ENCODE measurements at regions not wholly inside any gene's neighbourhood (a gene's known extent, or its start where the extent isn't known, plus 50 kb on each side); places are given as distances from the start of the nearest gene placed in this dataset.

DNA sequence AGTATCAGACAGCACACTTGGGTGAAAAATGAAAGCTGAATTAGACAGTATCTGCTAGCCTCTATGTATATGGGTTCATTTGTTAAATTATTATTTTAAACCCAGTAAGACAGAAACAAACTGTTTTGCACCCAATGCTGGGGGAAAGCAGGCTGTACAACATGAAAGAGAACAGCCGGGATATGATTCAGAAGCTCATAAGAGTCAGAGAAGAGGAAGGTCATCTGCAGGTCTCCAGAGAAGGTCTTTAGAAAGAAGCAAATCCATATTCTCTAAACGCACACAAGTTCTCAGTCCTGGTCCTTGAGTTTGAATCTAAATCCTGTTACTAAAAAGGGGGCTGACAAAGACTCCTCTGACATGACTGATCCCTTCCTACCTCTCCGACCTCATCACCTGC, 155.1 kb downstream of the SIPA1L2 start:
- DNase-seq: no peak

DNA sequence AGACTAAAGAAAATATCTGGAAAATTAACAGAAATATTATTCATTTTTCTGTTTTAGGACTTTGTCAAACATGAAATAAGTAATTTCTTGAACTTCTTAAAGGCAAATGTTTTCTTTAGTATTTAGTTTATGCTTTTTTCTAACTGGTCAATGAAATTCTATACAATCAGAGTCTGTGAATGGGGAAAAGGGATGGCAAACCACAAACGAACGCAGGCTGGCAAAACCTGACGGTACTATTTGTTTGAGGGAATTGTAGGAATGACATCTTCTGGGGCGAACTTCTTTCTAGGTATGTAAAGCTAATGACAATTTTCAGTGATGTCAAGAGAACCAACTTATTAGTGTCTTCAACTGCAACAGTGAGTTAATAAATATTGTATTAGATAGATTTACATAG, 156.0 kb downstream of the SIPA1L2 start:
- DNase-seq: no peak

DNA sequence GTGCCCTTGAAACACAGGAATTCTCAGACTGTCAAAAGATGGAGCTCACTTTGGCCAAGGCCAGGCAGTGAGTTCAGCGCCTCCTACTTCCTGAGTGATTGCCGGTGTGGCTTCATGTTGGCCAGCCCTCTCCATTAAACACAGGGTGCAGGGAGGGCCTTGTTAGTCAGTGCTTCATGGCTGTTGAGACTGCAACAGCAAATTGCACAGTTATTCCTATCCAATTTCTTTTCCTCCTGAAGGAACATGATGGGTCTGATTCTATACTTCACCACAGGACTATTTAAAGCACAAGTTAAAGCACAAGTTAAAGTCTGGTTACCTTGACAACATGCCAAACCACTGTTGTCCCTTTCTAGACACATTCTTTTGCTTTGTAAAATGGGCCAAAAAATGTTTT, 156.6 kb downstream of the SIPA1L2 start:
- no peak for DNase-seq

DNA sequence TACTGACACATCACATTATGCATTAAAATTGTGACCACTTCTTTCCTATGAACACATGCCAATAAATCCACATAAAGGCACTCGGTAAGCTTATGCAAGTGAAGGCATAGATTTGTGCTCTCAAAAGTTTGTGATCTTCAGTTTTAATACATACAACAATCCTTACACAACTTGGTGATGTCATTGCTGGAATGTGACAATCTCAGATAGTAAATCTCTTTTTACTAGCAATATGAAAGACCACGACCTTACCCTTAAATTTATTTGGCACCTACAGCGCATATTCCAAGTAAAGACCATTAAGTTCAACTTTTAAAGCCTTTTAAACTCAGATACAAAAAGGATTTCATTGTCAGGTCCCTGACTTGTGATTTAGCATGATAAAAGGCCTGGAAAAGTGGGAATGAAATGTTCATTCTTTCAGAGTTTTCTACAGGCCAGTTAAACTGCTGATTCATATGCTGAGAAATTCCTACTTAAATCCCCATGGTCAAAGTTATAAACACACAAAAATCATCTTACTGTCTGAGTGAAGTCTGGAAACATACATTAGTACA, 157.4 kb downstream of the SIPA1L2 start:
- DNase-seq: no peak

DNA sequence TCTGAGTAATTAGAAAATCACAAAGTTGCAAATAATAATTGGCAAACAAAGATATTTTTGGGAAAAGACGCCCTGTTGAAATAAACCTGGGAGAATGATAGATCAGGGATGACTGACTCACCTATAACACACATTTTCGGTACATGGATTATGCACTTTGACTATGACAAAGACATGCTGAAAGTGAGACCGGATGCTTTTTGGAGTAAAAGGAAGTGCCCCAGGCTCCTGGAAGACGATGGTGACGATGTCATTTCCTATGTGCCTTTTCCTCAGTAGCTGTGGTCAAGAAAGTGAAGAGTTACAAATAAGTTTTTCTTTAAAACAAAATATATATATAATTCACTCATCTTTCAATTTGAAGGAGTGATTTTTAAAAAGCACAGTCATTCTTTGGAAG, 158.7 kb downstream of the SIPA1L2 start:
- DNase-seq: no peak

DNA sequence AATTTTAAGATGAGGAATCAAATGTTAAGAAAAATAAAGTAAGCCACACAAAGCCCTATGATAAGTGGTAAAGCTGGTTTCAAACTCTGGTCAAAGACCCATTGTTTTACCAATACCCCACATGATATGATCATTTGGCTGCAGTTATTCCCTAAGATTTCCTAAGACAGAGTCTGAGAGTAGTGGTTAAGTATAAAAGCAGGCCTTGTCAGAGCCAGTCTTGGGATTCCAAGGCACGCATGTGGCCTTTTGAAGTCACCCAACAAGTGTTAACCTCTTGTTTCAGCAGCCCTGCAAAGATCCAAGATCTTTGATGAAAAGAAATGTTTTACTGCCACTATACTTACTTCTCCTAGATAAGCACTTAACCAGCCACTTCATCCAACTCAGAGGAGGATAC, 159.2 kb downstream of the SIPA1L2 start:
- DNase-seq: no peak

DNA sequence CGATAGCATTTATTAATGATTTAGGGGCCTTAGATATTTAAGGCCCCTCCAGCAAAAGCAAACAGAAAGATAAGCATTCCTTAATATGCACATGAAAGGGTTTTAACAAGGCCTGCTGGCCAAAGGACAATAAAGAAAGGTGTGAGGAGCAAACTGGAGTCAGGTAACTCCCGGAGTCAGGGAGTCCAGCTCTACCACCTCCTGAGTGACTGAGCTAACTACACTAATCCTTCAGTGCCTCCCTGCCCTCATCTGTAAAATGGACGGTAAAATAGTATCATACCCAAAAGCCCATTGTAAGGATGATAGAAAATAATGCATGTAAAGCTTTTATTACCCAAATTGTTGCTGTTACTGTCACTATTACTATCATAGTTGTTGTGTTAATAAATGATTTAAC, 161.7 kb downstream of the SIPA1L2 start:
- no peak for DNase-seq

DNA sequence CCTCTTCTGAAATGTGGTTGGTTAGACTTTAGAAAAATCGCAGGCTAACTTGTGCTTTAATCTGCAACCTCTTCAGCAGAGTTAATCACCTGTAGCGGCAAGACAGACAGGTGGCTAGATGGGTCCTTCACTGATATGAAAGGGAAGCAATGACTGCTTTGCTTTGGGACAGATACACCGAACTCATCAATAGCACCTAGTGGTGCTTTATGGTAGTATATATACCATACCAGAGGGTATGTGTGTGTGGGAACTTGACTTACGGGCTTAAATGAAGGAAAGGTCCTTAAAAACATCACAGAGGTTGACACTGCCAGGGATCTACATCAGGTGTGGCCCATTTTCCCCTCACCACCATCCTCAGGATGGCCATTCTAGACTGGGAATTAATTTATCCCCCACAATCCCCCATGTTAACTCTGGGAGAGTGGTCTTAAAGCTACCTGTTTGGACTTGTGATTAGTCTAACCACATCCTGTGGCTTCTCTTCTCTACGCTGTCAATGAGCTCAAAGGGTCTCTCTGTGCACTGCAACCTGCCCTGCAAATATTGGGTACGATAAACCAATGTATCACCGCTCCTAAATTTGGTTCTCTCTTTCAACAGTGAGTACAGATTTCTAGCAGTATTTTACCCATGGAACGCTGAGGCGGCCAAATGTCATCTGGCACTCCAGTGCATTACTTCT, 162.7 kb downstream of the SIPA1L2 start:
- no peak for DNase-seq

DNA sequence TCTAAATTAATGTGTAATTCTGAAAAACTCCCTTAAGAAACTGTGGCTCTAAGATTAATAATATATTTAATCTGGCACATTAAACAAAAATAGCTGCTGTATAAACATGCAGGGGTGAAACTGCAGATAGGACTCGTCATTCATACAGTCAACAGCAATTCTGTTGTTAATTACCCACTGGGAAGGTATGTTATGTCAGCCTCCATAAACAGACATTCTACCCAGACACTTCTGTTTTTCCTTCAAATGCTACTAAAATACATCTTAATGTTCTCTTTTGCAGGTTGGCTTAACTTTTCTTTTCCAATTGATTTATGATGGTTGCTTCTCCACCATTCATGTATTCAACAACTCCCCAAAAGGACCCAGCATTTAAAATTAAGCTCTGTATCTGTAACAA, 165.6 kb downstream of the SIPA1L2 start:
- DNase-seq: no peak

DNA sequence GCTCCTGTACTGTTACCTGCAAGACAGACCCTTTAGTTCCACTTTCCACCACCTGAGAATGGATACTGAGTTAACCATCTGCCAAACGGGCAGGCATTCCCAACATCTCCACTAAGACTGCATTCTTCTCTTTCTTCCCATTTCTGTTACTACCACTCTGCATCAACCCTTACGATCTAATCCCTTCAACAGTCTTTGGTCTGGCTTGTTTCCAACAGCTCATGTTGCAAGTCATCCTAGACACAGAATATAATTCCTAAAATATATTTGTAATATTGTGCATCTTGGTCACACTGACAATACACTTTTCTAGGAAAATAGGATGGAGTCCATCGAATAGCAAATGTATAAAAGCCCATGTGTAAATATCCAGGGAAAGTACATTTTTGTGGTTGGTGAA, 166.7 kb downstream of the SIPA1L2 start:
- DNase-seq: peak; percentile 2

DNA sequence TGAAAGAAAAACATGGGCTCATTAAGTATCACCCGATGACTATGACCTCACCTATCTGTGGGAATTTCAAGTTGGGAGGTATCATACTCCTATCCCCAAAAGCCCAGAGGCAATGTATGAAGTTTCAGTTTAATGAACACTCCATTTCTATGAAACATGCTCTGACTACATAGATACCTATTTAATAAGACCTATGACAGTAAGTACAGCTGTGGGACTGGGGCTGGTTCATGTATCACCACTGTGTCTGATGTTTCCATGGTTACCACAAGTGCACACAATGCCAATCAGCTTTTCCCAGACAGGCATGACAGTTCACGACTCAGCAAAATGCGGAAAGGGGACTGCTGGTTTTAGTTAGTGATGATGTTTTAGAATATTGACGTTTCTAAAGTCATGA, 167.7 kb downstream of the SIPA1L2 start:
- DNase-seq: peak; percentile 33

DNA sequence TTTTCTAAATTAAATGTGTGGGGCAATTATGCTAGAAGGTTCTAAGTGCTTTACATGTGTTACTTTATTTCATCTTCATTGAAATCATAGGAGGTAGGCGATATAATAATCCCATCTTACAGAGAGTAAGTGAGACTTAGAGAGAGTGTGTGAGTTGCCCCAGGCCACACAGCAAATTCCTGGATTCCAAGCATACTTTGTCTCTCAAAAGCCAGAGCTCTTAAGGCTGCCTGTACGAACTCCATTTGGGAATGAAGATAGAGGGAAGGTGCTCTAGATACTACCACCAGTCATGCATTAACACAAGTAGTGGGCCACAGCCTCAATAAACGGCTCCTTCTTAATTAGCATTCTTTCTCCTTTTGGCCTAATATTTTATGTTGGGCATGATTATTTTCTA, 170.1 kb downstream of the SIPA1L2 start:
- no peak for DNase-seq

DNA sequence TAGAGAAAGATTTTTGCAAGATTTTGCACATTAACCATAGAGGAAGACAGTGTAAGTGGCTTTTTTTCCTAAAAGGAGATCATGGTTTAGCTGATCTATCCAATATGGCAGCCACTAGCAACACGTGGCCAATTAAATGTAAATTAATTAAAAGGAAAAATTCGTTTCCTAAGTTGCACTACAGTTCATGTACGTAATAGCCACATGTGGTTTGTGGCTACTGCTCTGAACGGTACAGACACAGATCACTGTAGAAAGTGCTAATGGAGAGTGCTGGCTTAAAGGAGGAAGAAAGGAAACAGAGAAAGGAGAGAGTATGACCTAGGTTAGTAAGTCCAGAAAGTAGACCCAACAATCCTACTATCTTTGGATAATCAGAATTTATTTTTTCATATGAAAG, 170.8 kb downstream of the SIPA1L2 start:
- no peak for DNase-seq

DNA sequence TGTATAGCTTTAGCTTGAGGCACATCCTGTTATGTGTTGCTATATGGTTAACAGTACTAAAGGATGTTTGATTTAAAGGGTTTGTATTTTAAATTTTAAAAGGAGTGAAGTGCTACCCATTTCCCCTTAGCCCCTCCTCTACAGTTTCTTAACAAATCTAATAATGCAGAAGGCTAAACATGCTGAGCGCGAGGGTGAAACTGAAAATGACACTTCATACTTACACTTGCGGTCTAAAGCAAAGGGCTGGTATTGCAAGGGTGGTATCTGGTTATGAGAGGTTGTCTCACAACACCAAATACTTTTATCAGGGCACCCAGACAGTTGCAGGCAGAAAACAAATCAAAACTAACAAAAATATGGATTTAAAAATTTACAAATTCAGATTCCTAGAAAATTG, 172.3 kb downstream of the SIPA1L2 start:
- DNase-seq: no peak

DNA sequence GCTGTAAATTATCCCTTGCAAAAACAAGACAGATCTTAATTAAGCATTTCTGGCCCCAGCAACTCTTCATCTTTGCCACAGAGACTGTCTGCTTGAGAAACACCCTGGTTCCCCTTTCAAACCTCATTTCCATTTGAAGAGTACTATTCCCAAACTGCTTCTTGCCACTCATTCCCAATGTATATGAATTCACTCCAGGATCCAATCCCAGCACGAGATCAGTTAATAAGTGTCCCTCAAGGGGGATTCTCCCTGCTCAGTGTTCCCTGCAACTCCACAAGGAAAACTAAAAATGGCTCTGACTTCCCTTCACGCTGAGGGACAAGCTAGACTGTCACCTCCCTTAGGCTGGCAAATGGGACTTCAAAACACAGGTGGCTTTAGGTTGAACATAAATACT, 173.2 kb downstream of the SIPA1L2 start:
- no peak for DNase-seq

DNA sequence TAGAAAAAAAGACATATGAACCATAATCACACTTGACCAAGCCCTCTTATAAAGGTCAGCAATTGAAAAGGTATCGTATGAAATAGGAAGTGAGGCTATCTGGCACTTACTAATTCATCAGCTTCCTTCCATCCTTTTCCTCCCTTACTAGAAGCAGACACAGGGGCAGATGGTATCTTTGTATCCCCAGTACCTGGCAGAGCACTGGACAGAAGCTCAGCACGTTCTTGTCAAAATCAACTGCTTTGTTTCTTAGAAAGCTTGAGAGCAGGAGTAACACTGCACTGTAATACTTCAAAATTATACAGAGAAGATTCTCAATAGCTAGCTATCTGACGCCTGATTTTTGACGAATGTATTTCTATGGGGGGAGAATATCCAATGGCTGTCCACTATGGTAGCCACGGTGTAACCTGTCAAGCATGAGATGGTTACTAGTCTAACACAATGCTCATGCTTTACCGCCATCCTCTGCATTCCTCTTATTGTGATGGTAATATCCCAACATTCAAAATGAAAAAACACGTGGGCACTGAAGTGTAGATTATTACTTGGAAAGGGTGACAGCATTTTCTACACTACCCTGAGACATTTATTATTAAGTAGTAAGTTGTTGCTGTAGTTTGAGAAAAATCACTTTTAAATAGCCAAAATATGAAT, 175.6 kb downstream of the SIPA1L2 start:
- DNase-seq: no peak

DNA sequence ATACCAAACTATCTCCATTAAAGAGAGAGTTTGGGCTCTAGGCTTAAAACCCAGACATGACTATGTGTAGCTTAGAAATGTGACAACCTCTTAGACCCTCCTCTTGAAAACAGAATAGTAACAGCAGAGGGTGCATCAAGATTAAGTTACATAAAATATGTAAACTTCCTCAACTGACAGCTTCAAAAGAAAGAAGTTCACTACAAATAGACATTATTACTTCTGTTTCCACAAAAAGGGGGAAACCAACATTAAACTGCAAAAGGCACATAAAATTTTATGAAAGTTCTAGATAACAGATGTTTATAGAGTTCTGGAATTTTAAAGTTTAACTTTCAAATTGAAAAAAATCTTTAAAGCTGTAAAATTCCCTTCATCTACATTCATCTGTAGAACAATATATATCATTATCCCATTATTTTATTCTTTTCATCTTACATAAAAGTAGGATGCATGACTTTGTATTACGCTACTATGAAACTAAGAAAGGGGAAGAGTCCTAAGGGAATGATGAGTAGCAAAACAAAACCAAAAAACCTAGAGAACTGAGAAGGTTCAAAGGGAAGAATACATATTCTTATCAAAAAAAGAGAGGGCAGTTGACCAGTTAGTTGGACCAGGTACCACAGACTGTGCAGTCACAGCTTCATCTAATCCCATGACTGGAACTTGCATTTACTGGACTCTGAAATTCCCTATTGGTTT, 177.0 kb downstream of the SIPA1L2 start:
- DNase-seq: no peak

DNA sequence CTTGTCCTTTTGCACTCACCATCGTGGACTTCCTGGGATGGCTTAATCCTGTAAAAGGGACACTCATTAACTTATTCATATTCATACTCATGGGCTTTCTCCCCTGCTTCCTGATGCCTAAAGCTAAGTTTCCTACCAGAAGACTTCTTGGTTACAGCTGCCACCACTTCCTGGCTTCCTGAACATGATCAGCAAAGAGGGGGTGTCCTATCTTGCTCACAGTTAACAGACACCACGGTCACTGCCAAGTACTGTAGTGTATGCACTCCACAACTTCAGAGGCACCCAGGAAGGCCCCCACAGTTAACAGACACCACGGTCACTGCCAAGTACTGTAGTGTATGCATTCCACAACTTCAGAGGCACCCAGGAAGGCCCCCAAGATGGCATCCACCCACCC, 177.8 kb downstream of the SIPA1L2 start:
- DNase-seq: no peak

DNA sequence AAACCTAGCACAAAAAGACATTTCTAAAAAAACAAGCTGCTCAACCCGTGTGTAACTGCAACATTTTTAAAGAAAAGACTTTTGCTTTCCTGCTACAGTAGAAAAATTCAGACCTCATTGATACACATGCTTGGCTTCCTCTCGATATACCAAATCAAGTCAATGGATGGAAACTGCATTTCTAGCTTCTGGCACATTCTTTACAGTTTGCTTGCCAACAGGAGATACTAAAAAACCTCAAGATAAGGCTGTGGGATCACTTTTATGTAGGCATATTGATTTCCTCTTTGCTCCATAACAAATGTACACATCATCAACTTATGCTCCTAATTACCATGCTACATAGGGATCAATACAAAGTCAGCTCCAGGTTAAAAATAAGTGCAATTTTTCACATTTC, 178.4 kb downstream of the SIPA1L2 start:
- no peak for DNase-seq

DNA sequence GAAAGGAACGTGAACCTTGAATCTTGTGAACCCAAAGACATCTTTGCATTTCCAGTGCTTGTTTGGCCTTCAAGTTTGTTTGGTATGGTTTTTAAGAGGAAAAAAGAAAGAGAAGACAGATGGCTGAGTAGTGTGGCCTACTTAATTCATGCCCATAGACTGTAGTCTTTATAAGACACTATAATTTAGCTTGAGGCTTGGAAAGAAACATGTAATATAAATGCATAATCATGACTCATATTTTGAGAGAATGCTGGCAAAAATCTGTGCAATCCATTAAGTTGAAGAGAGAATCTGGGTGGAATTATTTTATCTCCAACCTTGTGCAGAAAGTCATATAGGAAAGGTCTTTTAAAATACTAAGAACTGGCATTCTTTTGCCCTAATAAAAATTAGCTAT, 179.3 kb downstream of the SIPA1L2 start:
- no peak for DNase-seq

DNA sequence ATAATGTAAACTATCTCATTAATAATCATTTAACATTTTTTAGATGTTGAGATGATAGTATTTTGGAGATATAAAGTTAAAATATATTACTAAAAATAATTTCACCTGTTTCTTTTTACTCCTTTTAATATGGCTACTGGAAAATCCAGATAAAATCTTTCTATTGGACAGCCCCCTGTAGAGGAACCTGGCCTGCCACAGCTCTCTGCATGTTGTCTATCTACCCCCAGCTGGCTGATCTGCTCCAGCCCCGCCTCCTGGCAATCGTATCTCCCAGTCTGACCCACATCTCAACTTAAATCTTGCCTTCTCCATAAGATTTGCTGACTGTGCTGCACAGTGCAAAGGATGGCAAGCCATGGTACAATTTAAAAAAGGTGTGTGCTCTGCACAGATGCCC, 182.8 kb downstream of the SIPA1L2 start:
- no peak for DNase-seq

DNA sequence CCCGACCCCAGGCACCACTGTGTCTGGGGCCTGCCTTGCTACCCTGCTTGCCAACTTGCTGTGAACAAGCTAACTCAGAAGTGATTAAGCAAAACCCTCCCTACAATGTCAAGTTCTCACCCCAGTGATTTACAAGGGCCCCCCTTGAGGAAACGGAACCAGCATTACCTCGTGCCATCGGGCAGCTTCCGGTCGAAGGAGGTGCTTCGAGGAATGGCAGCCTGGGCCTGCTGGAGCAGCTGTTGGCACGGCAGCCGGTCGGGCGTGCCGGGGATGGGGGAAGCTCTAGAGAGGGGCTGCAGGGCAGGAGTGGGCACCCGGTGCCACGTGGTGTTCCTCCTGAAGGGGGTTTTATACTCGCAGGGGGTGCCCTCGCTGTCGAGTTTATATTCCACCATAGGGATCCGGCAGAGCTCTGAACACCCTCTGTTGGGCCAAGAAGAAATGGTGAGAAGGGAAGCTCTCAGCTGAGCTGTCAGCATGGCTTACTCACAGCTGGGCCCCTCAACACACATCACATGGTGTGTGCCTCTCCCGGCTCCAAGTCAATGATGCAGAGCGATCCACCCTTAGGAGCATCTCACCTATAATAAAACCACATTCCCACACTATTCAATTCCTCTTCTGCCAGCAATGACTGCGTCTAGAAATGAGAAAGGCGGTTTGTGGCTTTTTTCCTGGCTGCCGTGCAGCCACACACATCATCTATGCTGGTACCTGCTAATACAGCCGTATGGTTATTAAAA, 184.4 kb downstream of the SIPA1L2 start:
- DNase-seq: no peak

DNA sequence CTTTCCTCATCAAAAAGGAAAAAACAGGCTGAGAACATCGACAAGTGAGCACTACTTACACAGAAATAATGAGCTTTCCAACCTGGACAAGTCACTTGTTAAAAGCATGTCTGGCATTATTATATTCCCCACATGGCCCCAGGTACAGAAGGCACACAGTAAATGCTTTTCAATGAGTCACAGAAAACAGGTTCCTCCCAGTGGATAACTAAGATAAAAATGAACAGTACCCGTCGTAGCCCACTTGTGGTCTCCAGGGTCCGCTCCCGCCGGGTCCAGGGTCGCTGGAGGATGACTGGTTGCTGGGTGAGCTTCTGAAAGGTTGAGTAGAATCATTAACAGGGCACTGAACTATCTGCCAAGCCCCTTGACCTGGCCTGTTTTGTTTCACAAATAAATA, 186.6 kb downstream of the SIPA1L2 start:
- no peak for DNase-seq

DNA sequence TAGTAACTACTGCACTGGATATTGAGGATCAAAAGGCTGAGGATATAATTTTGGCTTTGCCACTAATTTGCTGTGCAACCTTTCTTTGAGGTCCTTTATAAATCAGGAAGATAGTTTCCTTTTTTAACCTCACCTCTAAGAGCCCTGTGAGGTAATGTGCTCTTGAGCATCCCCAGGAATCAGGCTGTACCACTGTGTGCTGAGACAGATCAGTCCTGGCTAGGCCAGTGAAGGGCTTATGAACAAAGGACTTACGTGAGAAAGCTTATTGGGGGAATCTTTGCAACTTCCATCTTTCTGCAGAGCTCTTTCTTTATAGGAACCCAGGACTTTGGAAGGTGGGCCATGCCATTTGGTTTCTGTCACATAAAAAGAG, 188.9 kb downstream of the SIPA1L2 start:
- no peak for DNase-seq

Data from NCI-H1105 treated with DMSO at 0.1 percent for 48 hours (cell line).